ENCODE measurements at regions not wholly inside any gene's neighbourhood (a gene's known extent, or its start where the extent isn't known, plus 50 kb on each side); places are given as distances from the start of the nearest gene placed in this dataset.

DNA sequence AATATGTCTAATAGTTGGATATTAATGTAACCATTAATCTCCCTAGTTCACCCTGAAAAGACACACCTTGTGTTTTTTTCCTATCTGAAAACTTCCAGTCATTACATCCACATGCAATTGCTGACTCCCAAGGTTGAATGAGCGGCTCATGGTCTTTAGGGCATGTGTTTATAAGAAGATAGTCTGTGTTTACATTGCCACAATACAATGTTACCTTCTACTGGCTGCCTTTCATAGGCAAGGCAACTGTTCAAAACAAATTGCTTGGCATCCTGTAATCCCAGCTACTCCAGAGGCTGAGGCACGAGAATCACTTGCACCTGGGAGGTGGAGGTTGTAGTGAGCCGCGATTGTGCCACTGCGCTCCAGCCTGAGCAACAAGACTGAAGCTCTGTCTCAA is 52.6 kb upstream of the GPCPD1 start:
- ChIA-PET CTCF (no interaction called here), RAD21 (ENCODE audit: low non-redundant PET in 1 of 2, low total read pairs in 2 of 2, uncharacterized antibody in 2 of 2, unreplicated experiment in 2 of 2) (no interaction called here), POLR2A (no interaction called here)
- Histone ChIP-seq H3K4me2 (ENCODE audit: low read length) (no peak overlapping the region), H4K20me1 (ENCODE audit: insufficient read depth) (no peaks in the 10 kb centered on the region), H3K9me2 (ENCODE audit: insufficient read depth) (no peaks in the 10 kb centered on the region), H3K4me1 (ENCODE audit: control insufficient read depth in 1 of 2, insufficient read depth in 2 of 2, low read length in 2 of 2) (no peaks in the 10 kb centered on the region), H2AFZ (ENCODE audit: low read depth, low read length, poor library complexity, severe bottlenecking) (no peak overlapping the region), H3K9ac (ENCODE audit: low read length) (no peak overlapping the region), H3K27me3 (ENCODE audit: insufficient read depth, low read length) (no peaks in the 10 kb centered on the region), H3K79me2 (ENCODE audit: insufficient read depth, low read length) (no peaks in the 10 kb centered on the region), H3K27ac (ENCODE audit: low read depth, low read length) (no peak overlapping the region), H3K36me3 (ENCODE audit: control insufficient read depth in 1 of 2, insufficient read depth in 2 of 2, low read length in 2 of 2) (no peaks in the 10 kb centered on the region), H3K4me3 (replicated peaks in 1 of 2; ENCODE audit: low read depth in 1 of 2, low read length in 2 of 2) (no peak overlapping the region), H3K9me3 (ENCODE audit: control insufficient read depth in 1 of 2, insufficient read depth in 1 of 2, low read depth in 1 of 2, low read length in 2 of 2) (no peaks in the 10 kb centered on the region)
- no peak for DNase-seq (ENCODE audit: low read depth, low spot score)
- intact Hi-C loops (cut with micrococcal nuclease): no loop called here
- TF ChIP-seq ZBTB33 (IDR thresholded peaks at IDR 0.05; ENCODE audit: extremely low read depth, insufficient replicate concordance, low read length): no peak
- TF ChIP-seq, protein P1, sequence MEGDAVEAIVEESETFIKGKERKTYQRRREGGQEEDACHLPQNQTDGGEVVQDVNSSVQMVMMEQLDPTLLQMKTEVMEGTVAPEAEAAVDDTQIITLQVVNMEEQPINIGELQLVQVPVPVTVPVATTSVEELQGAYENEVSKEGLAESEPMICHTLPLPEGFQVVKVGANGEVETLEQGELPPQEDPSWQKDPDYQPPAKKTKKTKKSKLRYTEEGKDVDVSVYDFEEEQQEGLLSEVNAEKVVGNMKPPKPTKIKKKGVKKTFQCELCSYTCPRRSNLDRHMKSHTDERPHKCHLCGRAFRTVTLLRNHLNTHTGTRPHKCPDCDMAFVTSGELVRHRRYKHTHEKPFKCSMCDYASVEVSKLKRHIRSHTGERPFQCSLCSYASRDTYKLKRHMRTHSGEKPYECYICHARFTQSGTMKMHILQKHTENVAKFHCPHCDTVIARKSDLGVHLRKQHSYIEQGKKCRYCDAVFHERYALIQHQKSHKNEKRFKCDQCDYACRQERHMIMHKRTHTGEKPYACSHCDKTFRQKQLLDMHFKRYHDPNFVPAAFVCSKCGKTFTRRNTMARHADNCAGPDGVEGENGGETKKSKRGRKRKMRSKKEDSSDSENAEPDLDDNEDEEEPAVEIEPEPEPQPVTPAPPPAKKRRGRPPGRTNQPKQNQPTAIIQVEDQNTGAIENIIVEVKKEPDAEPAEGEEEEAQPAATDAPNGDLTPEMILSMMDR (IDR thresholded peaks at IDR 0.05 in 2 of 3, conservative IDR thresholded peaks at IDR 0.05 in 1 of 3; ENCODE audit: borderline replicate concordance in 1 of 3, insufficient read depth in 1 of 3, low read depth in 2 of 3, low read length in 2 of 3): no peak
- TF ChIP-seq YY1 (IDR thresholded peaks at IDR 0.05; ENCODE audit: extremely low read depth, insufficient replicate concordance, low read depth, low read length): no peak
- TF ChIP-seq POLR2AphosphoS5 (IDR thresholded peaks at IDR 0.05; ENCODE audit: low read depth, low read length): no peak
- TF ChIP-seq EZH2 (IDR thresholded peaks at IDR 0.05): no peak
- TF ChIP-seq SIN3A (IDR thresholded peaks at IDR 0.05; ENCODE audit: low read depth): no peak
- no peak for TF ChIP-seq EZH2phosphoT487 (IDR thresholded peaks at IDR 0.05; ENCODE audit: borderline replicate concordance)
- no peak for TF ChIP-seq JUND (IDR thresholded peaks at IDR 0.05)
- no peak for TF ChIP-seq REST (IDR thresholded peaks at IDR 0.05; ENCODE audit: low read depth)
- no peak for TF ChIP-seq EGR1 (IDR thresholded peaks at IDR 0.05; ENCODE audit: low read depth)
- ATAC-seq: no peak
- BruUV-seq (replicated peaks): no TSS peak

Measured in HCT116 (cell line).